NCI-H345 (cell line): ENCODE measurements at regions not wholly inside any gene's neighbourhood (a gene's known extent, or its start where the extent isn't known, plus 50 kb on each side); places are given as distances from the start of the nearest gene placed in this dataset.

Source experiments
- DNase-seq: peaks from one replicate; lab custom pipeline; 2025; lab: John Stamatoyannopoulos, UW

- no peak for DNase-seq
Observed at GRCh38 chr20:57056651-57057050, 209.8 kb downstream of the BMP7 start.

- DNase-seq: no peak
Observed at GRCh38 chr20:57059055-57059596, 207.3 kb downstream of the BMP7 start.

- DNase-seq: no peak
Observed at GRCh38 chr20:57060407-57061050, 205.9 kb downstream of the BMP7 start.

GRCh38 chr20:57061051-57061900 lies 205.2 kb downstream of the BMP7 start:
- DNase-seq: peak; percentile 56

- DNase-seq: no peak
Observed at GRCh38 chr20:57062241-57062640, 204.2 kb downstream of the BMP7 start.

- no peak for DNase-seq
Observed at GRCh38 chr20:57062696-57063270, 203.7 kb downstream of the BMP7 start.

- DNase-seq: no peak
Observed at GRCh38 chr20:57064836-57065235, 201.6 kb downstream of the BMP7 start.

GRCh38 chr20:57065646-57066045 lies 200.8 kb downstream of the BMP7 start:
- DNase-seq: no peak

GRCh38 chr20:57066126-57066900 lies 200.1 kb downstream of the BMP7 start:
- DNase-seq: no peak

- DNase-seq: no peak
Observed at GRCh38 chr20:57069442-57069841, 197.0 kb downstream of the BMP7 start.

GRCh38 chr20:57070296-57070695 lies 196.1 kb downstream of the BMP7 start:
- DNase-seq: no peak

- DNase-seq: peak; percentile 85
Observed at GRCh38 chr20:57071283-57071731, 195.1 kb downstream of the BMP7 start.

GRCh38 chr20:57071954-57072583 lies 194.4 kb downstream of the BMP7 start:
- DNase-seq: no peak

- DNase-seq: no peak
Observed at GRCh38 chr20:57073402-57073801, 193.0 kb downstream of the BMP7 start.

- DNase-seq: no peak
Observed at GRCh38 chr20:57074386-57074785, 192.1 kb downstream of the BMP7 start.

GRCh38 chr20:57075181-57075580 lies 191.3 kb downstream of the BMP7 start:
- DNase-seq: no peak

- no peak for DNase-seq
Observed at GRCh38 chr20:57075603-57076002, 190.8 kb downstream of the BMP7 start.

- DNase-seq: no peak
Observed at GRCh38 chr20:57076152-57076652, 190.2 kb downstream of the BMP7 start.

GRCh38 chr20:57076951-57077350 lies 189.5 kb downstream of the BMP7 start:
- DNase-seq: no peak

- no peak for DNase-seq
Observed at GRCh38 chr20:57078116-57078515, 188.3 kb downstream of the BMP7 start.
